ENCODE measurements at regions not wholly inside any gene's neighbourhood (a gene's known extent, or its start where the extent isn't known, plus 50 kb on each side); places are given as distances from the start of the nearest gene placed in this dataset.

DNA sequence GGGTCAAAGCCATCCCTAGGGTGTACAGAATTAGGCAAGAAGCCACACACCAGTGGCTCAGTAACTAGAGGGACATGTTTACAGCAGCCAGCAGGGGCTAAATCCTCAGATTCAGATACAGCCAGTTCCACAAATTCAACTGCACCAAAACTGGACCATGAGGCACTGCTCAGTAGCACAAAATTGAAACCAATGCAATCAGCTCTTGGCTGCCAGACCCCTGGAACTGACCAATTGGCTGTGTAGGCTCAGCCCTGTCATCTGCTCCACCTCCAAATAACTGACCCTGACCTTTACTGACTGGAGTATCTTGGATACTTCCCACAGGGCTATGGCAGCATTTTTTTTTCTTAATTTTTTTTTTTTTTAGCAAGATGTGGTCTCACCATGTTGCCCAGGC lies 226.5 kb downstream of the FOXO1 start:
- DNase-seq (ENCODE audit: extremely low spot score), result no peak
- ChIA-PET POLR2A (no interaction called here), CTCF (interaction anchor here (0.6 kb wide), 1 partner anchor 64 kb away, joined by 4 read pairs; no protein-coding TSS in a partner anchor)
- no peak for TF ChIP-seq ZNF384 (IDR thresholded peaks at IDR 0.05)
- TF ChIP-seq FOXA1 (IDR thresholded peaks at IDR 0.05), result no peak
- TF ChIP-seq FOXM1 (IDR thresholded peaks at IDR 0.05; ENCODE audit: borderline replicate concordance), result no peak
- no peak for TF ChIP-seq FOXK2 (IDR thresholded peaks at IDR 0.05)
- no peak for TF ChIP-seq L3MBTL2 (conservative IDR thresholded peaks at IDR 0.05)
- no peak for TF ChIP-seq SP1 (IDR thresholded peaks at IDR 0.05)
- no peak for TF ChIP-seq CTBP1 (IDR thresholded peaks at IDR 0.05; ENCODE audit: borderline replicate concordance)
- TF ChIP-seq TARDBP (IDR thresholded peaks at IDR 0.05), result no peak
- TF ChIP-seq HDGF (IDR thresholded peaks at IDR 0.05; ENCODE audit: borderline replicate concordance), result no peak
- no peak for TF ChIP-seq SUZ12 (IDR thresholded peaks at IDR 0.05)
- TF ChIP-seq BHLHE40 (IDR thresholded peaks at IDR 0.05; ENCODE audit: borderline replicate concordance), result no peak
- TF ChIP-seq ARNT (IDR thresholded peaks at IDR 0.05), result no peak
- TF ChIP-seq LEF1 (IDR thresholded peaks at IDR 0.05; ENCODE audit: borderline replicate concordance), result no peak
- TF ChIP-seq, protein P1, sequence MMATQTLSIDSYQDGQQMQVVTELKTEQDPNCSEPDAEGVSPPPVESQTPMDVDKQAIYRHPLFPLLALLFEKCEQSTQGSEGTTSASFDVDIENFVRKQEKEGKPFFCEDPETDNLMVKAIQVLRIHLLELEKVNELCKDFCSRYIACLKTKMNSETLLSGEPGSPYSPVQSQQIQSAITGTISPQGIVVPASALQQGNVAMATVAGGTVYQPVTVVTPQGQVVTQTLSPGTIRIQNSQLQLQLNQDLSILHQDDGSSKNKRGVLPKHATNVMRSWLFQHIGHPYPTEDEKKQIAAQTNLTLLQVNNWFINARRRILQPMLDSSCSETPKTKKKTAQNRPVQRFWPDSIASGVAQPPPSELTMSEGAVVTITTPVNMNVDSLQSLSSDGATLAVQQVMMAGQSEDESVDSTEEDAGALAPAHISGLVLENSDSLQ (IDR thresholded peaks at IDR 0.05), result no peak
- no peak for TF ChIP-seq ELF4 (IDR thresholded peaks at IDR 0.05)
- no peak for TF ChIP-seq NFRKB (IDR thresholded peaks at IDR 0.05)

DNA sequence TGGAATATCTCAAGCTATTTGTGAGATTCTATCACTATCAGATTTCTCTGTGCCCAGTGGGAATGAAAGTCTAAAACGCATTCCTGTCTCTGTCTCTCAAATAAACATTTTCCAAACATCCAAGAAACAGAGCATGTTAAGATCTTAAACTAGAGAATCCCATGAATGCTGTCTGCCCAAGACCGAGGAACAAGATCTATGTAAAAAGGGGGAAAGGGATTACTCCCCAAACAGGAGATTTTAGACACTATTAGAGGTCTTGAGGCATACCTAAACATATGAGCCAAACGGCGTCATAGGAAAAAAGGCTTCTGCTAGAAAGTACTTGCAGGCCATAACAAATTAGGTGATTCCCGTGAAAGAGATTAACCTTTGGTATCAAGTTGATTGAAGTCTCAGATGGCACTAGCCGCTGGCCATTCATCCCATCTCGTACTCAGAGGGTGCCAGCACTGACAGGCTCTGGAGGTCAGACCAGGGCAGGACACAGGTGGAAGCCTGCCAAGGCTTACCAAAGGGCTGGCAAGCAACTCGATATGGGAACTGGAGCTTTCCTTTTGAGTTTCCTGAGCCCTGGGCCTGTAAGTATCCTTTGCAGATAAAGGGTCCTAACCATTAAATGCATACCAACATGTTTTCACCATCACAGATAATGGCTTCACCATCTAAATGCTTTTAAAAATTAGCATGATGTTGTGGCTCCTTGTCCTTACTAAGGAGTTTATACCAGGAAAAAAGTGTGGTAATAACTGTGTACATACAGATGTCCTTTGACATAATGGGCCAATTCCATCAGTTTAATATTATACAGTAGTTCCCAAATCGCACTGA lies 225.2 kb downstream of the FOXO1 start:
- ChIA-PET CTCF (no interaction called here), POLR2A (no interaction called here)
- no peak for TF ChIP-seq CTBP1 (IDR thresholded peaks at IDR 0.05; ENCODE audit: borderline replicate concordance)
- no peak for TF ChIP-seq SP1 (IDR thresholded peaks at IDR 0.05)
- TF ChIP-seq ZNF384 (IDR thresholded peaks at IDR 0.05), result no peak
- no peak for TF ChIP-seq TARDBP (IDR thresholded peaks at IDR 0.05)
- TF ChIP-seq SUZ12 (IDR thresholded peaks at IDR 0.05), result no peak
- no peak for TF ChIP-seq NFRKB (IDR thresholded peaks at IDR 0.05)
- no peak for TF ChIP-seq BHLHE40 (IDR thresholded peaks at IDR 0.05; ENCODE audit: borderline replicate concordance)
- TF ChIP-seq FOXA1 (IDR thresholded peaks at IDR 0.05), result no peak
- no peak for DNase-seq (ENCODE audit: extremely low spot score)

DNA sequence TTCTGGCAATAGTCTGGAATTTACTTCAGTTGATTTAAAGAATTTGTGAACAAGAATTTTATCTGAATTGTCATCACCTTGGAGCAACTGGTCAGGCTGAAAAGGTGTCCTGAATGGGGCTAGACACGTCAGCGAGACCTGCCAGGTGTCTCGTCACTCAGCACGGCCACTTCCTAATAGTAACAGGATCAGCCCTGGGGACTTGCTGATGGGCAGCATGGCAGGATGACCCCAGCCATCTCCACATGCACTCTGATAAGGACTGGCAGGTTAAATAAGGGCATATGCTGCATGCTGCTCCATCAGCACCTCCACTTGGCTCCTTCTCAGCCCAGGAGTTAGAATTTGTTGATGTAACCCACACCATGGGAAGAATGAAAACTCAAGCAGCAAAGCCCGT lies 224.2 kb downstream of the FOXO1 start:
- CTCF ChIA-PET, result no interaction called here
- TF ChIP-seq, protein P1 (IDR thresholded peaks at IDR 0.05), result no peak

DNA sequence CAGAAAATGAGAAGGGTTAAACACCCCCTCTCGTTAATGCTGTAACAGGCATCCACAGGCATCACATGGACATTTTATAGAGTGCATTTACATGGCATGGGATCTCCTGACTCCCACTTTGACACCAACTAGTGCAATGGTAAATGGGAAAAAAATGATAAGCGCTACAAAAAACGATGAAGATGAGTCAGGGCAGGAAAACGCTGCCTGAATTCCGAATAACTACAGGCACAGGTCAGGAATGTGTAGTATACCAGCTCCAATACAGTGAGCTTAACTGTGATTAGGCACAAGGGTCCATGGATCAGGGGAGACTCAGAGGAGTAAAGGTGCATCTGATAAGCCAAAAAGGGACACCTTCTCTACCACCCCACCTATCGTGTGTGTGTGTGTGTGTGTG lies 223.6 kb downstream of the FOXO1 start:
- ChIA-PET POLR2A (no interaction called here), CTCF (no interaction called here)
- DNase-seq (ENCODE audit: extremely low spot score), result no peak
- TF ChIP-seq ZNF384 (IDR thresholded peaks at IDR 0.05) (no peak), L3MBTL2 (conservative IDR thresholded peaks at IDR 0.05) (no peak), ARNT (IDR thresholded peaks at IDR 0.05) (no peak), FOXK2 (IDR thresholded peaks at IDR 0.05) (no peak), TARDBP (IDR thresholded peaks at IDR 0.05) (no peak), HDGF (IDR thresholded peaks at IDR 0.05; ENCODE audit: borderline replicate concordance) (no peak), CTBP1 (IDR thresholded peaks at IDR 0.05; ENCODE audit: borderline replicate concordance) (no peak), LEF1 (IDR thresholded peaks at IDR 0.05; ENCODE audit: borderline replicate concordance) (no peak), BHLHE40 (IDR thresholded peaks at IDR 0.05; ENCODE audit: borderline replicate concordance) (no peak), SP1 (IDR thresholded peaks at IDR 0.05) (no peak), FOXM1 (IDR thresholded peaks at IDR 0.05; ENCODE audit: borderline replicate concordance) (no peak), FOXA1 (IDR thresholded peaks at IDR 0.05) (no peak), NFRKB (IDR thresholded peaks at IDR 0.05) (no peak)
- TF ChIP-seq, protein P1 (IDR thresholded peaks at IDR 0.05), result no peak

More for the DNA sequence above, 224.2 kb downstream of the FOXO1 start:
- POLR2A ChIA-PET, result no interaction called here
- no peak for DNase-seq (ENCODE audit: extremely low spot score)

DNA sequence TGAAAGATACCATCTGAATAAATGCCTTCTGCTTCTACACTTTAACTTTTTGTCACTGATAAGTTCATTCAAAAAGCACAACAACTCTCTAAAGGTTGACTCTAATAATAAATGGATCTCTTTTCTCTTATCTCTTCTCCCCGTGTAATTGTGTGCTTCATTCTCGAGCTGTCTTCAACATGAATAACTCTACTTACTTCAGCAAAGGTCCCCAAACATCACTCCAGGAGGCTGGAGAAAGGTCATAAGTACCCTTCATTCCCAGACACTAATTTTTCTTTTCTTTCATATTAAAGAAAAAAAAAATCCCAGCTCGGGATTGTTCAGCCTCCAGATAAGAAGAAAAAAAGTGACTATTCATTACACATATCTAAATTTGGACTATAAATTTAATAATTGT lies 222.2 kb downstream of the FOXO1 start:
- no peak for TF ChIP-seq ZNF384 (IDR thresholded peaks at IDR 0.05)
- no peak for TF ChIP-seq TARDBP (IDR thresholded peaks at IDR 0.05)
- TF ChIP-seq LEF1 (IDR thresholded peaks at IDR 0.05; ENCODE audit: borderline replicate concordance), result no peak
- TF ChIP-seq SP1 (IDR thresholded peaks at IDR 0.05), result no peak
- no peak for TF ChIP-seq ARNT (IDR thresholded peaks at IDR 0.05)
- TF ChIP-seq SUZ12 (IDR thresholded peaks at IDR 0.05), result no peak
- no peak for TF ChIP-seq NFRKB (IDR thresholded peaks at IDR 0.05)
- ChIA-PET POLR2A (no interaction called here), CTCF (no interaction called here)
- DNase-seq (ENCODE audit: extremely low spot score), result no peak

DNA sequence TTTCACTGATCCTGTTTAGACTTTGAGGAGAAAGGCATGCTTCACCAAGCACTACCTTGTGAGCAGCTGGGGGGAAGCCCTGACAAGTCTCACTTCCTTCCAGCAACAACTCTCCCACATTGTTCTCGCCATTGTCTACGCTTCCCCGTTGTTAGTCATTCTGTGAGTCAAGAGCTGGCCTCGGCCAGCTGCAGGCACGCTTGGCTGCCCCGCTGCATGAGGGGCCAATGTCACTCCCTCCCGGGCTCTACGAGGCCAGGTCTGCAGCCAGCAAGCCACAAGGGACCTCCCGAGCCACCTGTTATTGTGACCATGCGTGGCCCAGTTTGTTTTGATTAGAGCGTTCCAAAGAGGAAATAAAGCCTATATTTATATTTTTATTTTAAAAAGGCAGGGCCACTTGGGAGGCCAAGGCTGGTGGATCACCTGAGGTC lies 220.9 kb downstream of the FOXO1 start:
- ChIA-PET POLR2A (no interaction called here), CTCF (no interaction called here)
- TF ChIP-seq TARDBP (IDR thresholded peaks at IDR 0.05), result no peak
- TF ChIP-seq LEF1 (IDR thresholded peaks at IDR 0.05; ENCODE audit: borderline replicate concordance), result no peak
- TF ChIP-seq NFRKB (IDR thresholded peaks at IDR 0.05), result no peak
- TF ChIP-seq, protein P1 (IDR thresholded peaks at IDR 0.05), result no peak
- TF ChIP-seq FOXA1 (IDR thresholded peaks at IDR 0.05), result no peak
- TF ChIP-seq L3MBTL2 (conservative IDR thresholded peaks at IDR 0.05), result no peak
- no peak for DNase-seq (ENCODE audit: extremely low spot score)
